Retinal pigment epithelial cell (primary cell): ENCODE measurements at regions not wholly inside any gene's neighbourhood (a gene's known extent, or its start where the extent isn't known, plus 50 kb on each side); places are given as distances from the start of the nearest gene placed in this dataset.

Experiments
- DNase-seq: peaks from one replicate; pipeline ENCODE4 v3.0.0-alpha.2; 2010; ENCODE audit warnings: low read depth
- H3K4me3 ChIP-seq: 2 replicates; pipeline ENCODE4 v1.5.1; 2011; ENCODE audit warnings: mild to moderate bottlenecking, low read length, control low read depth, moderate library complexity
- TF ChIP-seq, protein P1 (sequence below): conservative IDR thresholded peaks from 2 replicates; pipeline ENCODE4 v1.5.1; 2011; ENCODE audit warnings: low read depth, low read length, control low read depth, inconsistent platforms

DNA sequence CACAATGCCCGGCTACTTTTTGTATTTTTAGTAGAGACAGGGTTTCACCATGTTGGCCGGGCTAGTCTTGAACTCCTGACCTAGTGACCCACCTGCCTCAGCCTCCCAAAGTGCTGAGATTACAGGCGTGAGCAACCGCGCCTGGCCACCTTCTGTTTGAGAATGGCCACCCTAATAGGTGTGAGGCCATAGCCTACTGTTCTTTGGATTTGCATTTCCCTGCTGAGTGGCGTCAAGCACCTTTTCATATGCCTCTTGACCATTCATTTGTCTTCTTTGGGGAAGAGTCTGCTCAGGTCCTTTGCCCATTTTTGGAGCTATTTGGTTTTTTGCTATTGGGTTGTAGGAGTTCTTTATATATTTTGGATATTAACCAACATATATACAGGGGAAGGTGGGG is 276.7 kb downstream of the PARN start:
- H3K4me3 ChIP-seq, result no peak overlapping the region
- TF ChIP-seq, protein P1, sequence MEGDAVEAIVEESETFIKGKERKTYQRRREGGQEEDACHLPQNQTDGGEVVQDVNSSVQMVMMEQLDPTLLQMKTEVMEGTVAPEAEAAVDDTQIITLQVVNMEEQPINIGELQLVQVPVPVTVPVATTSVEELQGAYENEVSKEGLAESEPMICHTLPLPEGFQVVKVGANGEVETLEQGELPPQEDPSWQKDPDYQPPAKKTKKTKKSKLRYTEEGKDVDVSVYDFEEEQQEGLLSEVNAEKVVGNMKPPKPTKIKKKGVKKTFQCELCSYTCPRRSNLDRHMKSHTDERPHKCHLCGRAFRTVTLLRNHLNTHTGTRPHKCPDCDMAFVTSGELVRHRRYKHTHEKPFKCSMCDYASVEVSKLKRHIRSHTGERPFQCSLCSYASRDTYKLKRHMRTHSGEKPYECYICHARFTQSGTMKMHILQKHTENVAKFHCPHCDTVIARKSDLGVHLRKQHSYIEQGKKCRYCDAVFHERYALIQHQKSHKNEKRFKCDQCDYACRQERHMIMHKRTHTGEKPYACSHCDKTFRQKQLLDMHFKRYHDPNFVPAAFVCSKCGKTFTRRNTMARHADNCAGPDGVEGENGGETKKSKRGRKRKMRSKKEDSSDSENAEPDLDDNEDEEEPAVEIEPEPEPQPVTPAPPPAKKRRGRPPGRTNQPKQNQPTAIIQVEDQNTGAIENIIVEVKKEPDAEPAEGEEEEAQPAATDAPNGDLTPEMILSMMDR, result no peak
- no peak for DNase-seq

DNA sequence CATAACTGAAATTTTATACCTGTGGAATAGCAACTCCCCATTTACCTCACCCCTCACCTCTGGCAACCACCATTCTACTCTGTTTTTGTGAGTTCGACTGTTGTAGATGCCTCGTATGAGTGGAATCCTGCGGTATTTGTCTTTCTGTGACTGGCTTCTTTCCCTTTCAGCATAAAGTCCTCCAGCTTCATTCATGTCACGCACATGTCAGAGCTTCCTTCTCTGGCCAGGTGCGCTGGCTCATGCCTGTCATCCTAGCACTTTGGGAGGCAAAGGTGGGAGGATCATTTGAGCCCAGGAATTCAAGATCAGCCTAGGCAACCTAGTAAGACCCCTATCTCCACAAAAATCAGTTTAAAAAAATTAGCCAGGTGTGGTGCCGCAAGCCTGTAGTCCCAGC is 278.4 kb downstream of the PARN start:
- TF ChIP-seq, protein P1, result no peak
- no peak for DNase-seq
- no peak overlapping the region for H3K4me3 ChIP-seq

DNA sequence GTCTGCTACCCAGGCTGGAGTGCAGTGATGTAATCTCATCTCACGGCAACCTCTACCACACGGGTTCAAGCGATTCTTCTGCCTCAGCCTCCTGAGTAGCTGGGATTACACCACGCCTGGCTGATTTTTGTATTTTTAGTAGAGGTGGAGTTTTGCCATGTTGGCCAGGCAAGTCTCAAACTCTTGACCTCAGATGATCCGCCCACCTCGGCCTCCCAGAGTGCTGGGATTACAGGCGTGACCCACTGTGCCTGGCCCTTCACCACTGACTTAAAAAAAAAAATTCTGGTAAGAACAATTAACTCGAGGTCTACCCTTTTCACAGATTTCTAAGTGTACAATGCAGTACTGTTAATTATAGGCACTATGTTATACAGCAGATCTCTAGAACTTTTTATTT is 279.4 kb downstream of the PARN start:
- H3K4me3 ChIP-seq, result no peak overlapping the region
- TF ChIP-seq, protein P1, result no peak
- DNase-seq, result no peak

DNA sequence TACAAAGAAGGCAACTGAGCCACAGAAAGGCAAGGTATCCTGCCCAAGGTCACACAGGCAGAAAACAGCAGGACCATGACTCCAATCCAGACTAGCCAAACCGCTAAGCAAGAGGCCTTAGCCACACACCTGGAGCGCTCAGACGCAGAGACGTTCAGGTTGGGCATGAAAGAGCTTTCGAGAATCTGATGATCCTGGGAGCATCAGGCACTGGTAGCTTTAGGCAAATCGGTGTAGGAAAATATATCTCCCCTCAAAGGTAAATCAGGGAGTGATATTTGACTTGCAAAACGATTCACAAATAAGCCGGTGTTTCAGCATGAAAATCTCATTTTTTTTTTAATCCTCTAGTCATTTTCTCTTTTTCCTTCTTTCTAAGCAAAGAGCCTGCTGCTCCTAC is 279.0 kb downstream of the MRTFB start:
- no peak overlapping the region for H3K4me3 ChIP-seq
- TF ChIP-seq, protein P1, result no peak
- no peak for DNase-seq

DNA sequence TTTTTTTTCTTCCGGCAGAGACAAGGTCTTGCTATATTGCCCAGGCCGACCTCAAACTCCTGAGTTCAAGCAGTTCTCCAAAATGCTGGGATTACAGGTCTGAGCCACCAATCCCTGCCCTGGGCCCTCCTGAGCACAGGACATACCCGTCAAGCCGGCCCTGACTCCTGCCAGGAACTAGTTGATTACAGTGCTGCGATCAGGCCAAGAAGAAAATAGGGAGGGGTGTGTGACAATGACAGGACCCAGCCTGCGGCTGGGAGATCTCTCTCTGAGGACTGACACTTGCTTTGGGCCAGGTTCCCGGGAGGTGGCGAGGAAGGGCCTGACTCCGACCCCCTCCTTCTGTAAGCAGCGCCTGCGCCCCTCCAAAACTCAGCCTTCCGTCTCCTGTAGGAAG is 276.6 kb downstream of the MRTFB start:
- no peak for DNase-seq
- H3K4me3 ChIP-seq, result no peak overlapping the region
- TF ChIP-seq, protein P1, result no peak

DNA sequence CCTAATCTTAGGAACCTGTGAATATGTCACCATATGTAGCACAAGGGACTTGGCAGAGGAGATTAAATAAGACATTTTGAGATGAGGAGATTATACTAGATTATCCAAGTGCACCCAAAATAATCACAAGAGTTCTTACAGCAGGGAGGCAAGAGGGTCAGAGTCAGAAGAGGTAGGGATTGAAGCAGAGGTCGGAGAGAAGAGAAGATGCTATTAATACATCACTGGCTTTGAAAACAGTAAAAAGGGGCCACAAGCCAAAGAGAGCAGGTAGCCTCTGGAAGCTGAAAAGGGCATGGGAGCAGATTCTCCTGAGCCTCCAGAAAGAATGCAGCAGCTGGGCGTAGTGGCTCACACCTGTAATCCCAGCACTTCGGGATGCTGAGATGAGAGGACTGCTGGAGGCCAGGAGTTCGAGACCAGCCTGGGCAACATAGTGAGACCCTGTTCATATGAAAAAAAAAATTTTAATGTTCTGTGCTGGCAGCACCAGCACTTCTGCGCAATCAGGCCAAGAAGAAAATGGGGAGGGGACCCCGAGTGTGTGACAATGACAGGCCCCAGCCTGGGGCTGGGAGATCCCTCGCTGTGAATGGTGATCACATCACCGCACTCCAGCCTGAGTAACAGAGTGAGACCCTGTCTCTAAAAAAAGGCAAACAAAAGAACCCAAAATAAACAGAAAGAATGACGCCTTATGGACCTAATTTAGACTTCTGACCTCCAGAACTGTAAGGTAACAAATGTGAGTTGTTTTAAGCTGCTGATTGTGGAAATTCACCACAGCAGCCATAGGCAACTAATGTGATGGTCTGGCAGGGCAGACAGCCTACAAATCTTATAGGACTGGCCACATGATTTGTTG is 275.4 kb downstream of the MRTFB start:
- no peak for DNase-seq
- TF ChIP-seq, protein P1, result no peak
- H3K4me3 ChIP-seq, result no peak overlapping the region

DNA sequence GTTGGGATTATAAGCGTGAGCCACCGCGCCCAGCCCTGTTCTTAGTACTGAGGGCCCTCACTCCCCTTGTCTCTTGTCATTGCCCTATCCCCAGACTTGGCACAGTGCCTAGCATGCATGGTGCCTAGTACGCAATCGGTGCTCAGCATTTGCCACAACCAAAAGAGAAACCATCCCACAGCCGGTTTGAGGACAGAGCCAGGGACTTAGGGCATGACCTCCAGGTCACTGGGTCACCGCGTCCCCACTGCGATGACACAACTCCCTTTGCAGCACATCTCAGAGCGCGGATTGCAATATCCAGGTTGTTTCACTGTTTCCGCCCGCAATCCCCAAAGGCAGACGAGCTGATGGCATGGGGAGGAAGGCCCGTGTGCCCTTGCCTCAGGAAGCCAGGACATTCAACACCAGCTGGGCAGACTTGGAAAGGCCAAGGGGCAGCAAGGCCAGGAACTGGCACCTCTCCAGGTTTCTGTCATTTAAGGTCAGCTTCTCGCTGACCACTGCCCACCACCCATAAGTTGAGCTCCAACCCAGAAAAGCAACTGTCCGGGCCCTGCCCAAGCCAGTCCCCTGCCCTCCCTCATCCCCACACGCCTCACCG is 274.5 kb downstream of the MRTFB start:
- H3K4me3 ChIP-seq, result no peak overlapping the region
- TF ChIP-seq, protein P1, result no peak
- no peak for DNase-seq
